GM12875 (cell line): ENCODE measurements at regions not wholly inside any gene's neighbourhood (a gene's known extent, or its start where the extent isn't known, plus 50 kb on each side); places are given as distances from the start of the nearest gene placed in this dataset.

Source experiments
- H3K4me3 ChIP-seq: one replicate; pipeline ENCODE4 v1.5.1; 2011; ENCODE audit warnings: low read depth, low read length, control low read depth
- TF ChIP-seq, protein P1 (sequence below): IDR thresholded peaks from 2 replicates; pipeline ENCODE4 v1.5.1; 2011; ENCODE audit warnings: low read depth, mild to moderate bottlenecking, control low read depth, inconsistent platforms, low read length, moderate library complexity, borderline replicate concordance; ENCODE audit not compliant: insufficient read depth

DNA sequence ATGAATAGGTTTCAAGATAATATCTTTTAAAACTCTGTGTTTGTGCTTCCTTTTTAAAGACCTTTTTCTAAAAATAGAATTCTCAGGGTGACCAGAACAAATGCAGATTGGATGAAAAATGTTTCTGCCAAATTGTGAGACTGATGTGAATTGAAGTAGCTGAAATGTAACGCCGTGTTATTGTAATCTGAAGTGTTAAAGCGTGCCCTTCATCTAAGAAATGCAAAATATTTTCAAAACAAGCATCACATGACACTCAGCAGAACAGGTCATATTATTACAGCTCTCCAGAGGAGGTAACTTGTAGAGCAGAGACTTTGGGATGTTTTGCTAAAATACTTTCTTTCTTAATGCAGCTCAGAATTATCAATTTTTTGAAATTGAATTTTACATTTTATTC, 90.0 kb upstream of the PLEKHA5 start:
- H3K4me3 ChIP-seq: no peak overlapping the region
- TF ChIP-seq, protein P1, sequence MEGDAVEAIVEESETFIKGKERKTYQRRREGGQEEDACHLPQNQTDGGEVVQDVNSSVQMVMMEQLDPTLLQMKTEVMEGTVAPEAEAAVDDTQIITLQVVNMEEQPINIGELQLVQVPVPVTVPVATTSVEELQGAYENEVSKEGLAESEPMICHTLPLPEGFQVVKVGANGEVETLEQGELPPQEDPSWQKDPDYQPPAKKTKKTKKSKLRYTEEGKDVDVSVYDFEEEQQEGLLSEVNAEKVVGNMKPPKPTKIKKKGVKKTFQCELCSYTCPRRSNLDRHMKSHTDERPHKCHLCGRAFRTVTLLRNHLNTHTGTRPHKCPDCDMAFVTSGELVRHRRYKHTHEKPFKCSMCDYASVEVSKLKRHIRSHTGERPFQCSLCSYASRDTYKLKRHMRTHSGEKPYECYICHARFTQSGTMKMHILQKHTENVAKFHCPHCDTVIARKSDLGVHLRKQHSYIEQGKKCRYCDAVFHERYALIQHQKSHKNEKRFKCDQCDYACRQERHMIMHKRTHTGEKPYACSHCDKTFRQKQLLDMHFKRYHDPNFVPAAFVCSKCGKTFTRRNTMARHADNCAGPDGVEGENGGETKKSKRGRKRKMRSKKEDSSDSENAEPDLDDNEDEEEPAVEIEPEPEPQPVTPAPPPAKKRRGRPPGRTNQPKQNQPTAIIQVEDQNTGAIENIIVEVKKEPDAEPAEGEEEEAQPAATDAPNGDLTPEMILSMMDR: no peak

DNA sequence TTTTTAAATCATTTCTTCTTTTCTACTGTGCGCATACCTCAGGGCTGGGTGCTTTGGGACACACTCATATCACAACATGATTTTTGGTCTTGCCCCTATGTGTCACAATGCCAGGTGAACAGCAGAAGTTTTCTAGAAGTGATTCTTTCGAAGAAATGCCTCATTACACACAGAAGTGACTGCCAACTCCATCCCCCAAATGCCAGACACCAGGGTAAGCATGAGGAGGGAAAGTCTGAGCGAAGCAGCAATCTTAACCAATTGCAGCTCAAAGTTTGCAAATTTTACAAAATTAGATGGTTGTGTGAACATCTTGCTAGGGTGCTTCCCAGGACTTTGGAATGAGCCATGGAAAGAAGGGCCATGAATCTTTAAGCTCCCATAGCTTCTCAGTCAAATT, 87.3 kb upstream of the PLEKHA5 start:
- H3K4me3 ChIP-seq: no peak overlapping the region
- TF ChIP-seq, protein P1: no peak

- H3K4me3 ChIP-seq: no peak overlapping the region
- TF ChIP-seq, protein P1: no peak
These were observed 85.1 kb upstream of the PLEKHA5 start for GRCh38 chr12:19044430-19044829.

GRCh38 chr12:19044891-19045290, 84.6 kb upstream of the PLEKHA5 start:
- no peak overlapping the region for H3K4me3 ChIP-seq
- TF ChIP-seq, protein P1: no peak

DNA sequence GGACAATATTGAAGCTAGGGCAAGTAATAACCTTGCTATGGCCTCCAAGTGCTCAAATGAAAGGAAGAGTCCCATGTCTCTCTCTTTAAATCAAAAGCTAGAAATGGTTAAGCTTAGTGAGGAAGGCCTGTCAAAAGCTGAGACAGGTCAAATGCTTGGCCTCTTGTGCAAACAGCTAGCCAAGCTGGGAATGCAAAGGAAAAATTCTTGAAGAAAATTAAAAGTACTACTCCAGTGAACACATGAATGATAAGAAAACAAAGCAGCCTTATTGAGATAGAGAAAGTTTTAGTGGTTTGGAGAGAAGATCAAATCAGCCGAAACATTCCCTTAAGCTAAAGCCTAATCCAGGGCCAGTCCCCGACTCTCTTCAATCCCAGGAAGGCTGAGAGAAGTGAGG, 84.1 kb upstream of the PLEKHA5 start:
- no peak overlapping the region for H3K4me3 ChIP-seq
- TF ChIP-seq, protein P1: no peak

GRCh38 chr12:19048943-19049342, 80.6 kb upstream of the PLEKHA5 start:
- H3K4me3 ChIP-seq: no peak overlapping the region
- TF ChIP-seq, protein P1: no peak

DNA sequence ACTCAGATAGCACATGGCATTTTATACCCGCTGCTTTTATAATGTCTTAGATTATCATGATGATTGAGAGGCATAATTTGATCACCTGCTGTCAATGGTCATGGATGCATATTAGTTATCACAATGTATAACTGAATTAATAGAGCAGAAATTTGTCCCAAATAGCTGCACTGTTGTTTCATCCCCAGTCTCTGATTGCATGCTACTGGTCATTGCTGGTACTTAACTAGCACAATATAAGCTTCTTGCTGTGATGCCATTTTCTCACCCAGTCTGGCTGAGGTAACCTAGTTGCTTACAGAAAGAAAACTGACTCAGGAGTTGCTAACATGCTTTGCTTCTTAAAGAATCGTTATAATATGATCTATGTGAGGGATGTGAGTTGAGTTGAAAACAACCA, 76.8 kb upstream of the PLEKHA5 start:
- H3K4me3 ChIP-seq: no peak overlapping the region
- TF ChIP-seq, protein P1: no peak
